K562 (cell line): ENCODE measurements at regions not wholly inside any gene's neighbourhood (a gene's known extent, or its start where the extent isn't known, plus 50 kb on each side); places are given as distances from the start of the nearest gene placed in this dataset.

Experiments used
- CEBPB ChIP-seq: fragments of 450-650 bp; IDR thresholded peaks from 2 replicates; pipeline ENCODE4 v1.6.1; 2016; ENCODE audit warnings: missing genetic modification characterization, missing compliant biosample characterization
- ERF ChIP-seq: fragments of 450-650 bp; formaldehyde crosslinking; IDR thresholded peaks from 2 replicates; pipeline ENCODE4 v1.4.0; 2020; ENCODE audit warnings: mild to moderate bottlenecking, mixed read lengths
- MEF2A ChIP-seq: IDR thresholded peaks from 2 replicates; pipeline ENCODE4 v1.6.1; 2011; ENCODE audit warnings: low read depth, mild to moderate bottlenecking, low read length, moderate library complexity; ENCODE audit not compliant: control insufficient read depth
- NRF1 ChIP-seq, 2 experiments: fragments of 450-650 bp; IDR thresholded peaks in 1 of 2; conservative IDR thresholded peaks in 1 of 2; 2 replicates each; pipeline ENCODE4 v1.6.1; 2014; ENCODE audit warnings: mild to moderate bottlenecking in 2 of 2
- TRIM28 ChIP-seq: fragments of 450-650 bp; IDR thresholded peaks from 2 replicates; pipeline ENCODE4 v1.6.1; 2017
- ZNF398 ChIP-seq: fragments of 250-450 bp; sonication (Bioruptor Pico); IDR thresholded peaks from 2 replicates; pipeline ENCODE4 v1.8.0; 2021; ENCODE audit warnings: moderate library complexity, mild to moderate bottlenecking, inconsistent platforms

- no peak for TF ChIP-seq CEBPB
- no peak for TF ChIP-seq NRF1 (conservative IDR thresholded peaks at IDR 0.05 in 1 of 2, IDR thresholded peaks at IDR 0.05 in 1 of 2)
- TF ChIP-seq ZNF398 (CRISPR knock-in tag) = no peak
- TF ChIP-seq TRIM28 = no peak
- no peak for TF ChIP-seq MEF2A
- TF ChIP-seq ERF = no peak
These were observed 52.5 kb upstream of the GGTA1 start for GRCh38 chr9:121551985-121552753.
